NCI-H187 treated with DMSO at 0.1 percent for 48 hours (cell line): ENCODE measurements at regions not wholly inside any gene's neighbourhood (a gene's known extent, or its start where the extent isn't known, plus 50 kb on each side); places are given as distances from the start of the nearest gene placed in this dataset.
"Not testable (repeated sequence)": the region's sequence is repeated elsewhere in the genome, so short reads cannot be mapped to it uniquely, and the experiment has no call there.

Source experiments
- DNase-seq: peaks from one replicate; lab custom pipeline; 2025; lab: John Stamatoyannopoulos, UW

GRCh38 chr11:101292661-101293240 lies 163.1 kb upstream of the PGR start:
- no peak for DNase-seq

- no peak for DNase-seq
These were observed 161.7 kb upstream of the PGR start for GRCh38 chr11:101291279-101291678.

GRCh38 chr11:101288392-101288791 lies 158.8 kb upstream of the PGR start:
- DNase-seq = no peak

- no peak for DNase-seq
These were observed 150.1 kb upstream of the PGR start for GRCh38 chr11:101279728-101280127.

- no peak for DNase-seq
These were observed 148.7 kb upstream of the PGR start for GRCh38 chr11:101278286-101278685.

- no peak for DNase-seq
These were observed 147.4 kb upstream of the PGR start for GRCh38 chr11:101277036-101277435.

GRCh38 chr11:101269990-101270660 lies 140.5 kb upstream of the PGR start:
- DNase-seq = no peak

GRCh38 chr11:101269390-101269789 lies 139.8 kb upstream of the PGR start:
- no peak for DNase-seq

- DNase-seq = no peak
These were observed 138.0 kb upstream of the PGR start for GRCh38 chr11:101267654-101268053.

GRCh38 chr11:101264306-101264705 lies 134.7 kb upstream of the PGR start:
- no peak for DNase-seq

- no peak for DNase-seq
These were observed 133.4 kb upstream of the PGR start for GRCh38 chr11:101262995-101263394.

GRCh38 chr11:101262258-101262657 lies 132.6 kb upstream of the PGR start:
- no peak for DNase-seq

GRCh38 chr11:101255036-101255435 lies 125.4 kb upstream of the PGR start:
- DNase-seq = no peak

- DNase-seq = no peak
These were observed 124.4 kb upstream of the PGR start for GRCh38 chr11:101254037-101254436.

GRCh38 chr11:101245635-101246034 lies 116.0 kb upstream of the PGR start:
- not testable (repeated sequence) for DNase-seq

GRCh38 chr11:101245081-101245480 lies 115.5 kb upstream of the PGR start:
- DNase-seq = not testable (repeated sequence)

GRCh38 chr11:101241160-101241795 lies 111.7 kb upstream of the PGR start:
- no peak for DNase-seq

GRCh38 chr11:101231207-101231834 lies 101.7 kb upstream of the PGR start:
- DNase-seq = not testable (repeated sequence)

- no peak for DNase-seq
These were observed 97.0 kb upstream of the PGR start for GRCh38 chr11:101226617-101227016.

GRCh38 chr11:101224221-101224620 lies 94.6 kb upstream of the PGR start:
- no peak for DNase-seq

GRCh38 chr11:101218091-101218490 lies 88.5 kb upstream of the PGR start:
- not testable (repeated sequence) for DNase-seq

- not testable (repeated sequence) for DNase-seq
These were observed 86.5 kb upstream of the PGR start for GRCh38 chr11:101216091-101216490.

GRCh38 chr11:101215069-101215468 lies 85.5 kb upstream of the PGR start:
- DNase-seq = no peak
